Thyroid gland (tissue), 4 donors: ENCODE measurements at regions not wholly inside any gene's neighbourhood (a gene's known extent, or its start where the extent isn't known, plus 50 kb on each side); places are given as distances from the start of the nearest gene placed in this dataset.

Experiments
- DNase-seq, 2 donors: peaks; one replicate each; pipeline ENCODE4 v3.0.0-alpha.2; 2019
- H3K27ac ChIP-seq, 3 donors: fragments of 200-600 bp; sonication (generic); 1 replicate in 2 of 3; 2 replicates in 1 of 3; pipeline ENCODE4 v1.5.1; 2016 to 2019; ENCODE audit warnings: mild to moderate bottlenecking in 1 of 3, moderate library complexity in 1 of 3
- H3K27me3 ChIP-seq: fragments of 200-600 bp; sonication (generic); one replicate; pipeline ENCODE4 v1.5.1; 2019
- H3K36me3 ChIP-seq, 2 donors: fragments of 200-600 bp; sonication (generic); one replicate each; pipeline ENCODE4 v1.5.1; 2016 to 2019
- H3K4me1 ChIP-seq, 2 donors: fragments of 200-600 bp; sonication (generic); one replicate each; pipeline ENCODE4 v1.5.1; 2017 to 2019
- H3K4me3 ChIP-seq, 3 donors: fragments of 200-600 bp; sonication (generic); replicated peaks in 1 of 3; 1 replicate in 2 of 3; 2 replicates in 1 of 3; pipeline ENCODE4 v1.5.1; 2016; ENCODE audit warnings: mild to moderate bottlenecking in 1 of 3
- H3K9me3 ChIP-seq: fragments of 200-600 bp; sonication (generic); one replicate; pipeline ENCODE4 v1.5.1; 2017
- CTCF ChIP-seq, 6 experiments: fragments of 200-600 bp in 3 of 6; fragments of 450-650 bp in 3 of 6; sonication (generic) in 3 of 6; IDR thresholded peaks; one replicate each; pipeline ENCODE4 v1.5.1; 2016 to 2019; ENCODE audit warnings: antibody characterized with exemption in 6 of 6, mild to moderate bottlenecking in 2 of 6, inconsistent platforms in 1 of 6, moderate library complexity in 1 of 6
- POLR2A ChIP-seq, 2 donors: fragments of 450-650 bp; IDR thresholded peaks; one replicate each; pipeline ENCODE4 v1.6.1; 2017; ENCODE audit warnings: antibody characterized with exemption in 2 of 2, mild to moderate bottlenecking in 2 of 2, moderate library complexity in 1 of 2
- WGBS, 2 donors: methylation state at CpG; one replicate each; pipeline ENCODE4 v1.1.5; 2017; 5-methylcytosine and 5-hydroxymethylcytosine counted together
- intact Hi-C: fragments of 100-400 bp; cut with DNase I; formaldehyde crosslinking; loops from one replicate; pipeline ENCODE4 v1.15.1; 2023

- H3K27ac ChIP-seq, result no peak overlapping the region
- peaks cover 0 to 5% of the 10 kb centered on the region in 2 donors for H3K4me1 ChIP-seq
- no peak overlapping the region for H3K4me3 ChIP-seq
- DNase-seq, result no peak
- no peak for TF ChIP-seq CTCF (IDR thresholded peaks at IDR 0.05)
- no peak for TF ChIP-seq POLR2A (IDR thresholded peaks at IDR 0.05)
- no peaks in the 10 kb centered on the region for H3K27me3 ChIP-seq
- 69 to 72% methylated on average over 1 of the region's 1 CpG for WGBS, 2 donors
- no peaks in the 10 kb centered on the region for H3K36me3 ChIP-seq
- intact Hi-C loops, result no loop called here
- no peaks in the 10 kb centered on the region for H3K9me3 ChIP-seq
Measured at GRCh38 chr15:62592920-62593319, 427.8 kb upstream of the C2CD4B start.

- no peak overlapping the region for H3K4me3 ChIP-seq
- TF ChIP-seq CTCF (IDR thresholded peaks at IDR 0.05) (no peak), POLR2A (IDR thresholded peaks at IDR 0.05) (no peak)
- peaks cover 0 to 5% of the 10 kb centered on the region in 2 donors for H3K4me1 ChIP-seq
- intact Hi-C loops, result no loop called here
- H3K9me3 ChIP-seq, result no peaks in the 10 kb centered on the region
- no peaks in the 10 kb centered on the region for H3K36me3 ChIP-seq
- no peak for DNase-seq
- no peak overlapping the region for H3K27ac ChIP-seq
- no peaks in the 10 kb centered on the region for H3K27me3 ChIP-seq
- WGBS, 2 donors, result 80 to 85% methylated on average over 4 of the region's 4 CpGs
Measured at GRCh38 chr15:62593681-62594399, 428.8 kb upstream of the C2CD4B start.

GRCh38 chr15:62598217-62598616 lies 433.1 kb upstream of the C2CD4B start:
- intact Hi-C loops, result no loop called here
- Histone ChIP-seq H3K9me3 (no peaks in the 10 kb centered on the region), H3K4me1 (no peaks in the 10 kb centered on the region), H3K4me3 (no peak overlapping the region), H3K36me3 (no peaks in the 10 kb centered on the region), H3K27me3 (no peaks in the 10 kb centered on the region), H3K27ac (no peak overlapping the region)
- DNase-seq, result no peak
- TF ChIP-seq CTCF (IDR thresholded peaks at IDR 0.05) (no peak), POLR2A (IDR thresholded peaks at IDR 0.05) (no peak)
- WGBS, 2 donors, result 88 to 95% methylated on average over 9 of the region's 9 CpGs

- no peak for DNase-seq
- TF ChIP-seq CTCF (IDR thresholded peaks at IDR 0.05) (no peak), POLR2A (IDR thresholded peaks at IDR 0.05) (no peak)
- intact Hi-C loops, result no loop called here
- Histone ChIP-seq H3K27me3 (no peaks in the 10 kb centered on the region), H3K9me3 (no peaks in the 10 kb centered on the region), H3K4me1 (no peaks in the 10 kb centered on the region), H3K4me3 (no peak overlapping the region), H3K36me3 (no peaks in the 10 kb centered on the region), H3K27ac (no peak overlapping the region)
- 73 to 74% methylated on average over 13 of the region's 13 CpGs for WGBS, 2 donors
Measured at GRCh38 chr15:62599791-62600777, 435.0 kb upstream of the C2CD4B start.
